ENCODE measurements at regions not wholly inside any gene's neighbourhood (a gene's known extent, or its start where the extent isn't known, plus 50 kb on each side); places are given as distances from the start of the nearest gene placed in this dataset.

- TF ChIP-seq CTCF (IDR thresholded peaks at IDR 0.05; ENCODE audit: unreplicated experiment), result no peak
- Mint-ChIP-seq H3K4me3 (no peak overlapping the region), H3K27ac (no peak overlapping the region), H3K9me3 (peaks cover 27% of the 10 kb centered on the region), H3K4me1 (peaks cover 2% of the 10 kb centered on the region), H3K27me3 (ENCODE audit: low read depth) (no peaks in the 10 kb centered on the region), H3K36me3 (peaks cover 14% of the 10 kb centered on the region)
- no peak for DNase-seq (ENCODE audit: low spot score in 2 of 2, unreplicated experiment in 2 of 2)
Observed at GRCh38 chr1:219308367-219308766, 134.7 kb downstream of the LYPLAL1 start.

- Mint-ChIP-seq H3K27ac (no peak overlapping the region), H3K4me1 (peaks cover 1% of the 10 kb centered on the region), H3K27me3 (ENCODE audit: low read depth) (no peaks in the 10 kb centered on the region), H3K9me3 (peaks cover 20% of the 10 kb centered on the region), H3K4me3 (no peak overlapping the region), H3K36me3 (peaks cover 12% of the 10 kb centered on the region)
- TF ChIP-seq CTCF (IDR thresholded peaks at IDR 0.05; ENCODE audit: unreplicated experiment), result no peak
- no peak for DNase-seq (ENCODE audit: low spot score in 2 of 2, unreplicated experiment in 2 of 2)
Observed at GRCh38 chr1:219304227-219305226, 130.8 kb downstream of the LYPLAL1 start.

DNA sequence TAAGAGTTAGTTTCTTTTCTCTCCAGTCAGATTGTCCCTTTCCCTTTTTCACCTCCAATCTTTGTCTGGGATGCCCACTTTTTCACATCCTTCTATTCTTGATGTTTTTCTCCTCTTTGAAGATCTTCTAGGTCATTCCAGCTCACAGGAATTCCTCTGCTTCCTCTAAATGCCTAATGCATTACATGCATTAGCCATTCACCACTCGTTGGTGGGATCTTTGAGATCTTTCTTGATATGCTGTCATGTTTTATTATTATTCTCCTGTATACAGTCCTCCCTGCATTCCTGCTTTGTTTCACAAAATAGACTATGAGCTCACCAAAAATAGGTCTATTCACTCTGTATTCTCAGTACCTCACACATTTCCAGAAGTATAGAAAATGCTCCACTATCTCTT is 129.0 kb downstream of the LYPLAL1 start:
- no peaks in the 10 kb centered on the region for H3K27me3 Mint-ChIP-seq (ENCODE audit: low read depth)
- no peak overlapping the region for H3K27ac Mint-ChIP-seq
- peaks cover 6% of the 10 kb centered on the region for H3K36me3 Mint-ChIP-seq
- H3K4me3 Mint-ChIP-seq, result no peak overlapping the region
- H3K4me1 Mint-ChIP-seq, result peaks cover 14% of the 10 kb centered on the region
- peaks cover 11% of the 10 kb centered on the region for H3K9me3 Mint-ChIP-seq
- no peak for DNase-seq (ENCODE audit: low spot score in 2 of 2, unreplicated experiment in 2 of 2)
- no peak for TF ChIP-seq CTCF (IDR thresholded peaks at IDR 0.05; ENCODE audit: unreplicated experiment)

DNA sequence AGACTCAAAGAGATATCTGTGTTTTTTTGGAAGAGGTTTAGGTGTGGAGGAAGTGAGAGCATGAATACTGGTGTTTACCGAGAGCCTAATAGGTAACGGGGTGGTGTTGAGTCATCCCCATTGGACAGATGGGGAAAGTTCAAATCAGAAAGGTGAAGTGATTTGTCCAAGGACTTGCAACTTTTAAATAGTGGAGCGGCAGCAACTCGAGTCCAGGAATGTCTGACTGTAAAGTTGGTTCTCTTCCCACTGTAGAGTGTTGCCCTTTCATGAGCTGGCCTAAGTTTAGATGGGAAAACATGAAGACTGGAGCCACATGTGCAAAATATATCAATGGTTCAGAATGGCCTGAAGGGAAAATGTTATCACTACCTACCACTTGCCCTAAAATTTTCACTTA is 125.7 kb downstream of the LYPLAL1 start:
- H3K4me1 Mint-ChIP-seq, result peaks cover 28% of the 10 kb centered on the region
- no peaks in the 10 kb centered on the region for H3K9me3 Mint-ChIP-seq
- no peaks in the 10 kb centered on the region for H3K27me3 Mint-ChIP-seq (ENCODE audit: low read depth)
- no peak overlapping the region for H3K4me3 Mint-ChIP-seq
- TF ChIP-seq CTCF (IDR thresholded peaks at IDR 0.05; ENCODE audit: unreplicated experiment), result no peak
- H3K27ac Mint-ChIP-seq, result peak overlapping the region; percentile 83
- H3K36me3 Mint-ChIP-seq, result peaks cover 7% of the 10 kb centered on the region
- no peak for DNase-seq (ENCODE audit: low spot score in 2 of 2, unreplicated experiment in 2 of 2)

GRCh38 chr1:219298571-219299148 is 125.0 kb downstream of the LYPLAL1 start:
- DNase-seq (ENCODE audit: low spot score in 2 of 2, unreplicated experiment in 2 of 2), result no peak
- Mint-ChIP-seq H3K4me3 (no peak overlapping the region), H3K27ac (peak overlapping the region; percentile 83), H3K36me3 (peaks cover 7% of the 10 kb centered on the region), H3K27me3 (ENCODE audit: low read depth) (no peaks in the 10 kb centered on the region), H3K4me1 (peaks cover 28% of the 10 kb centered on the region), H3K9me3 (no peaks in the 10 kb centered on the region)
- no peak for TF ChIP-seq CTCF (IDR thresholded peaks at IDR 0.05; ENCODE audit: unreplicated experiment)
